ENCODE measurements at regions not wholly inside any gene's neighbourhood (a gene's known extent, or its start where the extent isn't known, plus 50 kb on each side); places are given as distances from the start of the nearest gene placed in this dataset.
A peak's percentile ranks its signal among the peaks of the same experiment; 100 is the strongest.

DNA sequence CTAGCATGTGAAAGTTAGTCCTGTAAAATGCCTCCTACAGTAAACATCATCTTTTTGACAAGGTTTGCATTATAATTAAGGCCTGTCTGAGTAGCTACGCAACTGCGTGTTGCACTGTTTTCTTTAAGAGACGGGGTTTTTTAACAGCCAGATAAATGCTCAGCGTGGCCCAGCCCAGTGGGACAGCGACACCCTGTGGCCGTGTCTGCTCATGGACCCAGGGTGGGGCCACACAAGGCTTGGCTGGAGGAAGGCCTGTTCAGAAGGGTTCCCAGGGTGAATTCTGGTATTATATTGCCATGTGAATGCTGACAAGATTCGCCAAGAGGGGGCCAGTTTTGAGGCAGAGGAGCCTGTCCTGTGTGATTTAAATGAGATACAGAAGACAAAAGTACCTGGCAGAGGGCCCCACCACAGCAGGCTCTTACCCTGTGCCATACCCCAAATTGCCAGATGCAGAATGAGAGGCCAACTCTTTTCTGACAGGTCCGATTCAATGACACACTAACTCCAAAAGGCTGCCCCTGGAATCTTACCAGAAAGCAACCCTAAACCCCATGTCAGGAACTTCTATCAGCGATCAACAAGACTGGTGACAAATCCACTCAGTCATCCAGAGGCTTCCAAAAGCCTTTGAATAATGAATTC is 65.9 kb upstream of the IRX6 start:
- TF ChIP-seq, protein P1, sequence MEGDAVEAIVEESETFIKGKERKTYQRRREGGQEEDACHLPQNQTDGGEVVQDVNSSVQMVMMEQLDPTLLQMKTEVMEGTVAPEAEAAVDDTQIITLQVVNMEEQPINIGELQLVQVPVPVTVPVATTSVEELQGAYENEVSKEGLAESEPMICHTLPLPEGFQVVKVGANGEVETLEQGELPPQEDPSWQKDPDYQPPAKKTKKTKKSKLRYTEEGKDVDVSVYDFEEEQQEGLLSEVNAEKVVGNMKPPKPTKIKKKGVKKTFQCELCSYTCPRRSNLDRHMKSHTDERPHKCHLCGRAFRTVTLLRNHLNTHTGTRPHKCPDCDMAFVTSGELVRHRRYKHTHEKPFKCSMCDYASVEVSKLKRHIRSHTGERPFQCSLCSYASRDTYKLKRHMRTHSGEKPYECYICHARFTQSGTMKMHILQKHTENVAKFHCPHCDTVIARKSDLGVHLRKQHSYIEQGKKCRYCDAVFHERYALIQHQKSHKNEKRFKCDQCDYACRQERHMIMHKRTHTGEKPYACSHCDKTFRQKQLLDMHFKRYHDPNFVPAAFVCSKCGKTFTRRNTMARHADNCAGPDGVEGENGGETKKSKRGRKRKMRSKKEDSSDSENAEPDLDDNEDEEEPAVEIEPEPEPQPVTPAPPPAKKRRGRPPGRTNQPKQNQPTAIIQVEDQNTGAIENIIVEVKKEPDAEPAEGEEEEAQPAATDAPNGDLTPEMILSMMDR (IDR thresholded peaks at IDR 0.05), result peak; percentile 83
- TF ChIP-seq, protein P2, sequence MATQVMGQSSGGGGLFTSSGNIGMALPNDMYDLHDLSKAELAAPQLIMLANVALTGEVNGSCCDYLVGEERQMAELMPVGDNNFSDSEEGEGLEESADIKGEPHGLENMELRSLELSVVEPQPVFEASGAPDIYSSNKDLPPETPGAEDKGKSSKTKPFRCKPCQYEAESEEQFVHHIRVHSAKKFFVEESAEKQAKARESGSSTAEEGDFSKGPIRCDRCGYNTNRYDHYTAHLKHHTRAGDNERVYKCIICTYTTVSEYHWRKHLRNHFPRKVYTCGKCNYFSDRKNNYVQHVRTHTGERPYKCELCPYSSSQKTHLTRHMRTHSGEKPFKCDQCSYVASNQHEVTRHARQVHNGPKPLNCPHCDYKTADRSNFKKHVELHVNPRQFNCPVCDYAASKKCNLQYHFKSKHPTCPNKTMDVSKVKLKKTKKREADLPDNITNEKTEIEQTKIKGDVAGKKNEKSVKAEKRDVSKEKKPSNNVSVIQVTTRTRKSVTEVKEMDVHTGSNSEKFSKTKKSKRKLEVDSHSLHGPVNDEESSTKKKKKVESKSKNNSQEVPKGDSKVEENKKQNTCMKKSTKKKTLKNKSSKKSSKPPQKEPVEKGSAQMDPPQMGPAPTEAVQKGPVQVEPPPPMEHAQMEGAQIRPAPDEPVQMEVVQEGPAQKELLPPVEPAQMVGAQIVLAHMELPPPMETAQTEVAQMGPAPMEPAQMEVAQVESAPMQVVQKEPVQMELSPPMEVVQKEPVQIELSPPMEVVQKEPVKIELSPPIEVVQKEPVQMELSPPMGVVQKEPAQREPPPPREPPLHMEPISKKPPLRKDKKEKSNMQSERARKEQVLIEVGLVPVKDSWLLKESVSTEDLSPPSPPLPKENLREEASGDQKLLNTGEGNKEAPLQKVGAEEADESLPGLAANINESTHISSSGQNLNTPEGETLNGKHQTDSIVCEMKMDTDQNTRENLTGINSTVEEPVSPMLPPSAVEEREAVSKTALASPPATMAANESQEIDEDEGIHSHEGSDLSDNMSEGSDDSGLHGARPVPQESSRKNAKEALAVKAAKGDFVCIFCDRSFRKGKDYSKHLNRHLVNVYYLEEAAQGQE (IDR thresholded peaks at IDR 0.05; ENCODE audit: insufficient read depth in 1 of 2, low read depth in 2 of 2, low read length in 1 of 2), result no peak

All from Panc1 (cell line).